GM12874 (cell line): ENCODE measurements at regions not wholly inside any gene's neighbourhood (a gene's known extent, or its start where the extent isn't known, plus 50 kb on each side); places are given as distances from the start of the nearest gene placed in this dataset.

ENCODE experiments used
- TF ChIP-seq, protein P1 (sequence below): IDR thresholded peaks from 2 replicates; pipeline ENCODE4 v1.5.1; 2011; ENCODE audit warnings: low read depth, mild to moderate bottlenecking, control low read depth, low read length, moderate library complexity; ENCODE audit not compliant: insufficient read depth

DNA sequence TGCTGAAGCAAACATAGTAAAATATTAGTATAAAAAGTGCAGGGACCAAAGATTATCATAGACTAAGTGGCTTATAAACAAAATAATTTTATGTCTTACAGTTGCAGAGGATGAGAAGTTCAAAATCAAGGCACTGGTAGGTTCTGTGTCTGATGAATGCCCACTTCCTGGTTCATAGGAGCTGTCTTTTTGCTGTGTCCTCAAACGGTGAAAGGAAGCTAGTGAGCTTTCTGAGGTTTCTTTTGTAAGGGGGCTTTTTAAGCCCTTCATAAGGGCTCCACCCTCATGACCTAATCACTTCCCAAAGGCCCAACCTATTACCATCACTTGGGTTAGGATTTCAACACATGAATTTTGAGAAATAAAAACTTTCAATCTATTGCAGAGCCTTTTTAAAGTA, 946.7 kb upstream of the ACVR2A start:
- TF ChIP-seq, protein P1, sequence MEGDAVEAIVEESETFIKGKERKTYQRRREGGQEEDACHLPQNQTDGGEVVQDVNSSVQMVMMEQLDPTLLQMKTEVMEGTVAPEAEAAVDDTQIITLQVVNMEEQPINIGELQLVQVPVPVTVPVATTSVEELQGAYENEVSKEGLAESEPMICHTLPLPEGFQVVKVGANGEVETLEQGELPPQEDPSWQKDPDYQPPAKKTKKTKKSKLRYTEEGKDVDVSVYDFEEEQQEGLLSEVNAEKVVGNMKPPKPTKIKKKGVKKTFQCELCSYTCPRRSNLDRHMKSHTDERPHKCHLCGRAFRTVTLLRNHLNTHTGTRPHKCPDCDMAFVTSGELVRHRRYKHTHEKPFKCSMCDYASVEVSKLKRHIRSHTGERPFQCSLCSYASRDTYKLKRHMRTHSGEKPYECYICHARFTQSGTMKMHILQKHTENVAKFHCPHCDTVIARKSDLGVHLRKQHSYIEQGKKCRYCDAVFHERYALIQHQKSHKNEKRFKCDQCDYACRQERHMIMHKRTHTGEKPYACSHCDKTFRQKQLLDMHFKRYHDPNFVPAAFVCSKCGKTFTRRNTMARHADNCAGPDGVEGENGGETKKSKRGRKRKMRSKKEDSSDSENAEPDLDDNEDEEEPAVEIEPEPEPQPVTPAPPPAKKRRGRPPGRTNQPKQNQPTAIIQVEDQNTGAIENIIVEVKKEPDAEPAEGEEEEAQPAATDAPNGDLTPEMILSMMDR: no peak

GRCh38 chr2:146894514-146894913, 950.3 kb upstream of the ACVR2A start:
- TF ChIP-seq, protein P1: no peak

GRCh38 chr2:146893500-146894041, 951.3 kb upstream of the ACVR2A start:
- TF ChIP-seq, protein P1: no peak

DNA sequence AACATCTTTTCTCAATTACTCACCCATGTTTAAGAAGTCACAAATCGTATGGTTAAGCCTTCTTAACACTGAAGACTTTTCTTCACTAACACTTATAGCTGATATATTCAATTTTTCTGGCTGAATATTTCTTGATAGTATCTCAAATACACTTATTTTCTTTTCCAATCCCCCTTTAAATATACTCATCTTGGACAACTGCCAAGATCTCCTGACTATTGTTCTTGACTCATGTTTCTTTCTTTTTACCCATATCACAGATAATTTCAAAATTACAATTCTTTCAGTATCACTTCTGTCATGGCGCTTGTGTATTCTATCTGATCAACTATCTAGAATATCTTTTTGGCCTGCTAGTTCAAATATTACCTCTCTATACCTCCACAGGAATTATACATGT, 954.3 kb upstream of the ACVR2A start:
- TF ChIP-seq, protein P1: no peak

- TF ChIP-seq, protein P1: no peak
Observed at GRCh38 chr2:146879882-146880281, 964.9 kb upstream of the ACVR2A start.

DNA sequence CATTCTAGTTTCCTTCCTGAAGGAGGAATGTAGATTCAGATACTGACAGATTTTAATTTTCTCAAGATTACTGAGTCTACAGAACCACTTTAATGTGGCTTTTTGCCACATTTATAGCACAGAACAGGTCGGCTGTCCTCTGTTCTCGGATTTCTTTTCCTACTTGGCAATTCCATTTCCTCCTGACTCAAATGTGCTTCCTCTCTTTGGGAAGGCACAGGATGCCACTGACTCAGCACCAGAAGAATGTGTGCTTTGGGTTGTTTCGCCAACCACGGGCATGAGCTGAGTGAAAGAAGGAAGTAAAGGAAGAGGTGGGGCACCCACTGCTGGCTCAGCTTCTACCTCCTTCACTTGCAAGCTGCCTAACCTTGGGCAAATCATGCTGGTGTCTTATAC, 970.6 kb upstream of the ACVR2A start:
- TF ChIP-seq, protein P1: no peak

- TF ChIP-seq, protein P1: no peak
Observed at GRCh38 chr2:146873646-146874259, 971.1 kb upstream of the ACVR2A start.
